ENCODE measurements at regions not wholly inside any gene's neighbourhood (a gene's known extent, or its start where the extent isn't known, plus 50 kb on each side); places are given as distances from the start of the nearest gene placed in this dataset.
"Not testable (repeated sequence)": the region's sequence is repeated elsewhere in the genome, so short reads cannot be mapped to it uniquely, and the experiment has no call there.

DNA sequence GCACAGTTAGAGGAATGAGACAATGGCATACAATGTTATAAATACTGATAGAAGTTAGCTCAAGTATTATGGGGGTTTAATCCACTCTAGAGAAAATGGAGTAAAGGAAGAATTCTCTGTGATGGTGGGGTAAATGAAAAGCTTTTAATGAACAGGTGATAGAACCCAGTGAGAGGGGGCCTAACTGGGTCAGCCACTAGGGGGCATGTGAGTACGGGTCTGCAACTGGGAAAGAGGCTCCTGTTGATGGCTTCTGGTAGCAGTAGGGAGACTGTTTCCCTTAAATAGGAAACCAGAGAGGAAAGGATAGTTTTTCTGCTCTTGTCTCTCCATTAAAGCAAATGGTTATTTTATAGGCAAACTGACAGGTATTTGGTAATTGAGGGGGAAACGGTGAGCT, 132.8 kb upstream of the GPR101 start:
- H3K4me3 ChIP-seq: no peak overlapping the region
- peak in 1 of 7 donors; percentile 8 for DNase-seq
- peak in 1 of 6 experiments; percentile 23 for TF ChIP-seq CTCF (IDR thresholded peaks at IDR 0.05)
- no peak for TF ChIP-seq POLR2A (IDR thresholded peaks at IDR 0.05)
- H3K9me3 ChIP-seq (replicated peaks in 1 of 3): no peaks in the 10 kb centered on the region
- H3K27ac ChIP-seq: no peak overlapping the region
- 31 to 49% (median 40%) methylated on average over 2 of the region's 2 CpGs for WGBS, 4 donors
- H3K27me3 ChIP-seq: peaks cover 18% of the 10 kb centered on the region
- no peaks in the 10 kb centered on the region for H3K36me3 ChIP-seq (replicated peaks in 1 of 2)
- no peaks in the 10 kb centered on the region for H3K4me1 ChIP-seq (replicated peaks in 1 of 2)
- intact Hi-C loops (cut with DNase I): no loop called here

DNA sequence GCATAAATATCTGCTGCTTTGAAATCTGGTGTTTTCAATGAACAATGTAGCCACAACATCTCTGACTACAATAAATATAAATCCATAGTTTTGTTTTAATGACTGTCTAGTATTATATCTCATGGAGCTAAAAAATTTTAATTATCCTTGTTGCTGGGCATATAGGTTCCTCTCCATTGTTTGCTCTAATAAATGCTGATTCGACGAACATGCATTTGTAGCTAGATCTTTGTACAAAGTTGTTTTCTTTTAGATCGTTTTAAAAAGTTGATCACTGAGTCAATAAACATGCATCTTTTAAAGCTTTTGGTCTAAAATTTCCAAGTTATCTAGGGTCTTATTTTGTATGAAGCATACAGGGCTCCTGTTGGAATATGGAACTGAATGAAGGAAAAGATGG, 130.5 kb upstream of the GPR101 start:
- H3K27me3 ChIP-seq: peaks cover 23% of the 10 kb centered on the region
- intact Hi-C loops (cut with DNase I): no loop called here
- no peak overlapping the region for H3K4me3 ChIP-seq
- H3K9me3 ChIP-seq (replicated peaks in 1 of 3): no peaks in the 10 kb centered on the region
- TF ChIP-seq POLR2A (IDR thresholded peaks at IDR 0.05) (no peak), CTCF (IDR thresholded peaks at IDR 0.05) (no peak)
- no peaks in the 10 kb centered on the region for H3K36me3 ChIP-seq (replicated peaks in 1 of 2)
- DNase-seq: no peak
- no peak overlapping the region for H3K27ac ChIP-seq
- 49 to 85% (median 81%) methylated on average over 3 of the region's 3 CpGs for WGBS, 4 donors
- H3K4me1 ChIP-seq (replicated peaks in 1 of 2): no peaks in the 10 kb centered on the region

DNA sequence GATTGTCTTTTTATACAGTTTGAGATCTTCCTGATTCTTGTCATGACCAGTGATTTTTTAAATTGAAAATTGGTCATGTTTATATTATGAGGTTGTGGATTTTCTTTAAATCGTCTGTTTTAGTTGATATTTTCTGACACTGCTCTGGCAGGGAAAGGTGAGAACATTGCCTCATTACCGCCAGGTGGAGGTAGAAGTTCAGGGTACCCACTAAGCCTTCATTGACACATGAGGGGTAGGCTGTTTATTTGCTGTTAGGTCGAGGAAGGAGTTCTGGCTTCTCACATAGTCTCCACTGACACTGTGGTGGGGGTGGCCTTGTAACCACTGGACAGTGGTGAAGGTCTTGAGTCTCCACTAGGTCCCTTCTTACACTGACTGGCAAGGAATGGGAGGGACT, 117.6 kb upstream of the GPR101 start:
- Histone ChIP-seq H3K9me3 (replicated peaks in 1 of 3) (no peaks in the 10 kb centered on the region), H3K4me1 (replicated peaks in 1 of 2) (no peaks in the 10 kb centered on the region), H3K27me3 (peaks cover 25% of the 10 kb centered on the region), H3K27ac (no peak overlapping the region), H3K36me3 (replicated peaks in 1 of 2) (no peaks in the 10 kb centered on the region), H3K4me3 (no peak overlapping the region)
- WGBS, 4 donors: 16 to 34% (median 22%) methylated on average over 3 of the region's 3 CpGs
- TF ChIP-seq CTCF (IDR thresholded peaks at IDR 0.05) (no peak), POLR2A (IDR thresholded peaks at IDR 0.05) (no peak)
- intact Hi-C loops (cut with DNase I): no loop called here
- no peak for DNase-seq

GRCh38 chrX:137143864-137144263, 110.1 kb upstream of the GPR101 start:
- DNase-seq: no peak
- Histone ChIP-seq H3K4me3 (no peak overlapping the region), H3K27me3 (peaks cover 4% of the 10 kb centered on the region), H3K27ac (no peak overlapping the region), H3K36me3 (replicated peaks in 1 of 2) (no peaks in the 10 kb centered on the region), H3K4me1 (replicated peaks in 1 of 2) (no peaks in the 10 kb centered on the region), H3K9me3 (replicated peaks in 1 of 3) (no peaks in the 10 kb centered on the region)
- TF ChIP-seq POLR2A (IDR thresholded peaks at IDR 0.05) (no peak), CTCF (IDR thresholded peaks at IDR 0.05) (no peak)
- intact Hi-C loops (cut with DNase I): no loop called here
- WGBS, 4 donors: 52 to 65% (median 62%) methylated on average over 5 of the region's 5 CpGs

DNA sequence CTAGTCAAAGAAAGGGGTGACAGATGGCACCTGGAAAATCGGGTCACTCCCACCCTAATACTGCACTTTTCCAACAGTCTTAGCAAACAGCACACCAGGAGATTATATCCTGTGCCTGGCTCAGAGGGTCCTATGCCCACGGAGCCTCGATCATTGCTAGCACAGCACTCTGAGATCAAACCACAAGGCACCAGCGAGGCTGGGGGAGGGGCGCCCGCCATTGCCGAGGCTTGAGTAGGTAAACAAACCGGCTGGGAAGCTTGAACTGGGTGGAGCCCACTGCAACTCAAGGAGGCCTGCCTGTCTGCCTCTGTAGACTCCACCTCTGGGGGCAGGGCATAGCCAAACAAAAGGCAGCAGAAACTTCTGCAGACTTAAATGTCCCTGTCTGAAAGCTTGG, 88.9 kb upstream of the GPR101 start:
- H3K9me3 ChIP-seq (replicated peaks in 1 of 3); H3K27me3 ChIP-seq; H3K4me3 ChIP-seq; DNase-seq; H3K27ac ChIP-seq; H3K36me3 ChIP-seq (replicated peaks in 1 of 2); intact Hi-C loops (cut with DNase I); H3K4me1 ChIP-seq (replicated peaks in 1 of 2): not testable (repeated sequence)
- WGBS, 4 donors: 81 to 100% (median 92%) methylated on average over 3 to 8 of the region's 8 CpGs

Data from adrenal gland (tissue), 9 donors.